LNCaP clone FGC (cell line): ENCODE measurements at regions not wholly inside any gene's neighbourhood (a gene's known extent, or its start where the extent isn't known, plus 50 kb on each side); places are given as distances from the start of the nearest gene placed in this dataset.

Experiments used
- DNase-seq: peaks from one replicate; pipeline ENCODE4 v3.0.0-alpha.2; 2011; ENCODE audit warnings: low read depth
- H3K4me3 ChIP-seq: 2 replicates; pipeline ENCODE4 v1.5.1; 2011; ENCODE audit warnings: mild to moderate bottlenecking, low read depth, low read length, control low read depth
- TF ChIP-seq, protein P1 (sequence below): IDR thresholded peaks from 2 replicates; pipeline ENCODE4 v1.5.1; 2012; ENCODE audit warnings: mild to moderate bottlenecking; ENCODE audit not compliant: control insufficient read depth, insufficient read depth; ENCODE audit errors: extremely low read depth

DNA sequence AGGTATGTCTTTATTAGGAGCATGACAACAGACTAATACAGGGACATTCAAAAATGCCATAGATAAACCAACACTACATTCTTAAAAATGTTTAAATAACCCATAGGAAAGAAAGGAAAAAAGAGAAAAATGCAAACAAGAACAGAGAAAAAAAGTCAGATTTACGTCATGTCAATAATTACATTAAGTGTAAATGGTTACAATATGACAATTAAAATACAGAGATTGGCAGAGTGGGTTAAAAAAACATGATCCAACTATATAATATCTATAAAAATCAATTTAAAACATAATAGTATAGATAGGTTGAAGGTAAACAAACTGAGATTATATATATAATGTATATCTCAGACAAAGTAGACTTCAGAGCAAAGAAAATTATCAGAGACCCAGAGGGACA, 255.8 kb downstream of the ANAPC1 start:
- TF ChIP-seq, protein P1, sequence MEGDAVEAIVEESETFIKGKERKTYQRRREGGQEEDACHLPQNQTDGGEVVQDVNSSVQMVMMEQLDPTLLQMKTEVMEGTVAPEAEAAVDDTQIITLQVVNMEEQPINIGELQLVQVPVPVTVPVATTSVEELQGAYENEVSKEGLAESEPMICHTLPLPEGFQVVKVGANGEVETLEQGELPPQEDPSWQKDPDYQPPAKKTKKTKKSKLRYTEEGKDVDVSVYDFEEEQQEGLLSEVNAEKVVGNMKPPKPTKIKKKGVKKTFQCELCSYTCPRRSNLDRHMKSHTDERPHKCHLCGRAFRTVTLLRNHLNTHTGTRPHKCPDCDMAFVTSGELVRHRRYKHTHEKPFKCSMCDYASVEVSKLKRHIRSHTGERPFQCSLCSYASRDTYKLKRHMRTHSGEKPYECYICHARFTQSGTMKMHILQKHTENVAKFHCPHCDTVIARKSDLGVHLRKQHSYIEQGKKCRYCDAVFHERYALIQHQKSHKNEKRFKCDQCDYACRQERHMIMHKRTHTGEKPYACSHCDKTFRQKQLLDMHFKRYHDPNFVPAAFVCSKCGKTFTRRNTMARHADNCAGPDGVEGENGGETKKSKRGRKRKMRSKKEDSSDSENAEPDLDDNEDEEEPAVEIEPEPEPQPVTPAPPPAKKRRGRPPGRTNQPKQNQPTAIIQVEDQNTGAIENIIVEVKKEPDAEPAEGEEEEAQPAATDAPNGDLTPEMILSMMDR: no peak
- no peak overlapping the region for H3K4me3 ChIP-seq
- DNase-seq: no peak

DNA sequence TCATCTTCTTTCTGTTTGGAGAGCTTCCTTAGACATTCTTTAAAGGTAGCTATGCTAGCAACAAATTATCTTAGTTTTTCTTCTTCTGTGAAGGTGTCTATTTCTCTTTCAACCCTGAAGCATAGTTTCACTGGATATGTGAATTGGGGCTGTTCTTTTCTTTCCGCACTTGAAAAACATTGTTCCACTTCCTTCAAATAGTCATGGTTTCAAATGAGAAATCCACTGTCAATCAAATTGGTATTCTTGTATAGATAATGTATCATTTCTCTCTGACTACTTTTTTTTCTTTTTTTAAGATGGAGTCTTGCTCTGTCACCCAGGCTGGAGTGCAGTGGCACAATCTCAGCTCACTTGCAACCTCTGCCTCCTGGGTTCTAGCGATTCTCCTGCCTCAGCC, 254.0 kb downstream of the ANAPC1 start:
- TF ChIP-seq, protein P1: no peak
- no peak overlapping the region for H3K4me3 ChIP-seq
- DNase-seq: no peak

DNA sequence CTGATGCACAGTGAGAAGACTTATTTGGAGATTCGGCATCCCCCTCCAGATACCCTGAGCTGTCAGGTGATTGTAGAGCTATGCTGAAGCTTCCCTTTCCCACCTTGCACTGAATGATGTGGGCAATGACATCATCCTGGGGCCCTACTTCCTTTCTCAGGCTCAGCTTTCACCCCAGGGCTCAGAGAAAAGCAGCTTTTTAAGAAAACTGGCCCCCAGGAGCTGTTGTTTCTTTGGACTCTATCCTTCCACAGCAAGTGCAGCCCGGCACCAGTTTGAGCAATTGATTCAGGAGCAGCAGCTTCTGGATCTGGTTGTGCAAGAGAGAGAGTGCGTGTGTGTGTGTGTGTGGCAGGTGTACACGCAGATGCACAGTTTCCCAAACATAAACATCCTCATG, 251.3 kb downstream of the ANAPC1 start:
- H3K4me3 ChIP-seq: no peak overlapping the region
- no peak for DNase-seq
- TF ChIP-seq, protein P1: no peak

DNA sequence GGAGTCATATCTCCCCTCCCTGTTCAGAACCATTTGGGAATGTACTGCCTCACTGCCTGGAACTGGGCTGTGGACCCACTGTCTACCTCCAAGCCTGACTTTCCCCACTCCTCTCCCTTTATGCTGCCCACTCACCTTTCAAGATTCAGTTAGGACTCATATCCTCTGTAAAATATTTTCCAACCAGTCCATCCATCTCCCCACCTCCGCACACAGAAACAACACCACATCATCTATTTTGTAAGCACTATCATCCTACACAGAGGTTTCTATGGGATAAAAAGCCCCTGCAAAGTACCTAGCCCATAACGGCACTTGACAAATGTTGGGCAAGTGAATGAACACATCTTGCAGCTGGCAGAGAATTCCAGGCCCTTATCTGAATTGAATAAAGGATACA, 250.8 kb downstream of the ANAPC1 start:
- DNase-seq: no peak
- H3K4me3 ChIP-seq: no peak overlapping the region
- TF ChIP-seq, protein P1: no peak

DNA sequence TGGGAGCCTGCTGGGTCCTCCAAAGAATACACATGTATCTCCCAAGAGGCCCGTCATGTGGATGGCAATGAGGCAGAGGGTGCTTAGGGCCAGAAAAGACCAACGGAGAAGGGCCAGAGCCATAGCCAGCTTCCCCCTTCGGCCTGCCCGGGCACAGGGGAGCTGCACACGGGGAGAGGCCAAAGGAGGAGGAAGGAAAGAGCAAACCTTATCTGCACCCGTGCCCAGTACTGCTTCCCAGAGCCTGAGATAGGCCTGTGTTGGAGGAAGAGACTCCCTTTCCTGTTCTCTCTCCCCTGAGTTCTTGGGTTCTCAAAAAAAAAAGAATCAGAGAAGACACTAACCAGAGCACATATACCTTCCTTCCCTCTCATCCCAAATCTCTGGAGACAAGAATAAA, 250.3 kb downstream of the ANAPC1 start:
- TF ChIP-seq, protein P1: no peak
- no peak overlapping the region for H3K4me3 ChIP-seq
- DNase-seq: no peak

DNA sequence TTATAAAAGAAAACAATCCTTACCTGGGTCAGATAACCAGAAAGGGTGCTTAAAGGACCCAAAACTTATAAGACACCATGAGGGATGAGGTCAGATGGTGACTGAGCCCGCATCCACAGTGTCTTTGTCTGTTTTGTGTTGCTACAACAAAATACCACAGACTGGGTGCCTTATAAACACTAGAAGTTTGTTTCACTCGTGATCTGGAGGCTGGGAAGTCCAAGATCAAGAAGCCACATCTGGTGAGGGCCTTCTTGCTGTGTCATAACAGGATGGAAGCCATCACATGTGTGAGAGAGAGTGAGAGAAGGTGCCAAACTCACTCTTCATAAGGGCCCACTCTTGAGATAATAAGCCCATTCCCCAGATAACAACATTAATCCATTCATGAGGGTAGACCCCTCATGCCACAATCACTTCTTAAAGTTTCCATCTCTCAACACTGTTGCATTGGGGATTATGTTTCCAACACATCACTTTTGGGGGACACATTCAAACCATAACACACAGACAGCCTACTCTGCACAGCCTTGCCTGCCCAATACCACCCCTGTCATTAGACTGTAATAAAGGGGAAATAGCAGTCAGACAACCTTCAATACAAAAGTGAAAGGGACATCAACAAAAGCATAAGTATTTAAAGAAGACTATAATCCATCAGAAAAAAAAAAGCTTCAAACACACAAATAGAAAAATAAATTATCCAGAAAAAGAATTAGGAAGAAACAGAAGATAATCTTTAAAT, 249.8 kb downstream of the ANAPC1 start:
- DNase-seq: no peak
- no peak overlapping the region for H3K4me3 ChIP-seq
- TF ChIP-seq, protein P1: no peak

DNA sequence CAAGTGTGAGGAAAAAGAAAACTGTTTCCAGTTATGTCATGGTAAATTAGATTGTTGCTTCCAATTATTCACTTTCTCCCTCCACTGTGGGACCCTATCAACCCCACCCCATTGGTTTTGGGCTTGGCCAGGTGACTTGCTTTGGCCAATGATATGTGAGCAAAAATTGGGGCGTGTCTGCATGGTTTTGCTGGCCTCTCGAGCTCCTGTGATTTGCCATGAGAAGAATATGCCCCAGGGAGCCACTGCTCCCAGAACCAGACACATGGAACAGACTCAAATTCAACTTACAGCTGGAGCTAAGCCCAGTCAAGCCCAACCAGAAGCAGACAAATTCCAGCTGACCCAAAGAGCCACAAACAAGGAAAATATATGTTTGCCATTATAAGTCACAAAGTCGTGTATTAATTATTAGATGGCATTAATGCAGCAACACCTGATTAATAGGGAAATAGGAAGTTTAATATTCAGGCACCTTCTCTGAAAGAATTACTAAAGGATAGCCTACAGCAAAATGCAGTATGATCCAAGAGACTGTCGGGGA, 248.9 kb downstream of the ANAPC1 start:
- DNase-seq: peak; percentile 56
- TF ChIP-seq, protein P1: no peak
- no peak overlapping the region for H3K4me3 ChIP-seq
